Liver (tissue), 8 donors: ENCODE measurements at regions not wholly inside any gene's neighbourhood (a gene's known extent, or its start where the extent isn't known, plus 50 kb on each side); places are given as distances from the start of the nearest gene placed in this dataset.

ENCODE experiments used
- DNase-seq: peaks from one replicate; pipeline ENCODE4 v3.0.0-alpha.2; 2017; ENCODE audit warnings: low spot score
- H3K27ac ChIP-seq, 2 donors: one replicate each; pipeline ENCODE4 v1.7.0; 2013; ENCODE audit warnings: inconsistent platforms in 2 of 2, low read length in 2 of 2, control low read depth in 1 of 2, low read depth in 1 of 2, mild to moderate bottlenecking in 1 of 2
- H3K27me3 ChIP-seq, 4 donors: one replicate each; pipeline versions ENCODE4 v1.6.1 to v1.7.0; 2013; ENCODE audit warnings: low read length in 3 of 4, inconsistent platforms in 1 of 4, mild to moderate bottlenecking in 1 of 4, moderate library complexity in 1 of 4; ENCODE audit not compliant: control insufficient read depth in 4 of 4, insufficient read depth in 4 of 4
- H3K36me3 ChIP-seq, 4 donors: one replicate each; pipeline versions ENCODE4 v1.6.1 to v1.7.0; 2013; ENCODE audit warnings: low read length in 3 of 4, mild to moderate bottlenecking in 3 of 4, low read depth in 1 of 4, moderate library complexity in 1 of 4; ENCODE audit not compliant: control insufficient read depth in 4 of 4, insufficient read depth in 3 of 4
- H3K4me1 ChIP-seq, 4 donors: one replicate each; pipeline versions ENCODE4 v1.6.1 to v1.7.0; 2013; ENCODE audit warnings: low read length in 3 of 4, mild to moderate bottlenecking in 3 of 4, moderate library complexity in 1 of 4; ENCODE audit not compliant: control insufficient read depth in 4 of 4, insufficient read depth in 4 of 4
- H3K4me3 ChIP-seq, 3 donors: one replicate each; pipeline versions ENCODE4 v1.6.1 to v1.7.0; 2013; ENCODE audit warnings: low read length in 3 of 3, control low read depth in 1 of 3, low read depth in 1 of 3, mild to moderate bottlenecking in 1 of 3
- H3K9ac ChIP-seq, 2 donors: one replicate each; pipeline ENCODE4 v1.7.0; 2013; ENCODE audit warnings: low read length in 2 of 2, mild to moderate bottlenecking in 2 of 2, moderate library complexity in 2 of 2, control low read depth in 1 of 2, low read depth in 1 of 2
- H3K9me3 ChIP-seq, 4 donors: one replicate each; pipeline versions ENCODE4 v1.6.1 to v1.7.0; 2013; ENCODE audit warnings: low read length in 3 of 4; ENCODE audit not compliant: control insufficient read depth in 4 of 4
- EGR1 ChIP-seq, 2 donors: IDR thresholded peaks; 2 replicates each; pipeline ENCODE4 v1.6.1; 2016 to 2018; ENCODE audit warnings: antibody characterized with exemption in 2 of 2, low read depth in 2 of 2
- FOXA1 ChIP-seq: IDR thresholded peaks from 2 replicates; pipeline ENCODE4 v1.6.1; 2016; ENCODE audit warnings: antibody characterized with exemption
- FOXA2 ChIP-seq: IDR thresholded peaks from 2 replicates; pipeline ENCODE4 v1.6.1; 2016; ENCODE audit warnings: antibody characterized with exemption
- GABPA ChIP-seq, 2 donors: IDR thresholded peaks in 1 of 2; conservative IDR thresholded peaks in 1 of 2; 2 replicates each; pipeline ENCODE4 v1.6.1; 2016; ENCODE audit warnings: antibody characterized with exemption in 2 of 2, mild to moderate bottlenecking in 1 of 2, moderate library complexity in 1 of 2
- HNF4A ChIP-seq, 2 donors: conservative IDR thresholded peaks; 2 replicates each; pipeline ENCODE4 v1.6.1; 2016; ENCODE audit warnings: antibody characterized with exemption in 2 of 2, mild to moderate bottlenecking in 2 of 2
- HNF4G ChIP-seq: IDR thresholded peaks from 2 replicates; pipeline ENCODE4 v1.6.1; 2016; ENCODE audit warnings: antibody characterized with exemption
- JUND ChIP-seq, 2 donors: IDR thresholded peaks; 2 replicates each; pipeline ENCODE4 v1.6.1; 2016; ENCODE audit warnings: antibody characterized with exemption in 2 of 2
- NR2F2 ChIP-seq: IDR thresholded peaks from 2 replicates; pipeline ENCODE4 v1.6.1; 2016; ENCODE audit warnings: antibody characterized with exemption
- RAD21 ChIP-seq, 2 donors: IDR thresholded peaks; 2 replicates each; pipeline ENCODE4 v1.6.1; 2016; ENCODE audit warnings: antibody characterized with exemption in 2 of 2, mild to moderate bottlenecking in 2 of 2
- RXRA ChIP-seq, 2 donors: IDR thresholded peaks; 2 replicates each; pipeline ENCODE4 v1.6.1; 2017 to 2018; ENCODE audit warnings: antibody characterized with exemption in 2 of 2, mild to moderate bottlenecking in 1 of 2
- SP1 ChIP-seq: IDR thresholded peaks from 2 replicates; pipeline ENCODE4 v1.6.1; 2018; ENCODE audit warnings: antibody characterized with exemption, mild to moderate bottlenecking
- TAF1 ChIP-seq: conservative IDR thresholded peaks from 2 replicates; pipeline ENCODE4 v1.6.1; 2016; ENCODE audit warnings: antibody characterized with exemption, mild to moderate bottlenecking
- YY1 ChIP-seq: IDR thresholded peaks from 2 replicates; pipeline ENCODE4 v1.6.1; 2016; ENCODE audit warnings: antibody characterized with exemption, mild to moderate bottlenecking
- WGBS: extraction: QIAGEN DNeasy Blood & Tissue Kit; methylation state at CpG from one replicate; pipeline ENCODE4 v1.1.7; 2013; 5-methylcytosine and 5-hydroxymethylcytosine counted together
- TF ChIP-seq, protein P1 (sequence below): IDR thresholded peaks from 2 replicates; pipeline ENCODE4 v1.6.1; 2016; ENCODE audit warnings: antibody characterized with exemption, mild to moderate bottlenecking
- TF ChIP-seq, protein P2 (sequence below): IDR thresholded peaks from 2 replicates; pipeline ENCODE4 v1.6.1; 2016; ENCODE audit warnings: antibody characterized with exemption
- TF ChIP-seq, protein P3 (sequence below): fragments of 150-350 bp; IDR thresholded peaks from 2 replicates; pipeline ENCODE4 v1.5.1; 2017; ENCODE audit warnings: improper control_type of control experiment, low read depth, low read length; ENCODE audit not compliant: missing input control
- TF ChIP-seq, protein P4 (sequence below): IDR thresholded peaks from 2 replicates; pipeline ENCODE4 v1.6.1; 2016; ENCODE audit warnings: antibody characterized with exemption
- TF ChIP-seq, protein P5 (sequence below): IDR thresholded peaks from 2 replicates; pipeline ENCODE4 v1.6.1; 2016; ENCODE audit warnings: antibody characterized with exemption
- donor health status: healthy.
- donor health status: healthy.
- donor health status: healthy.
- donor health status: healthy.
- donor health status: healthy.

DNA sequence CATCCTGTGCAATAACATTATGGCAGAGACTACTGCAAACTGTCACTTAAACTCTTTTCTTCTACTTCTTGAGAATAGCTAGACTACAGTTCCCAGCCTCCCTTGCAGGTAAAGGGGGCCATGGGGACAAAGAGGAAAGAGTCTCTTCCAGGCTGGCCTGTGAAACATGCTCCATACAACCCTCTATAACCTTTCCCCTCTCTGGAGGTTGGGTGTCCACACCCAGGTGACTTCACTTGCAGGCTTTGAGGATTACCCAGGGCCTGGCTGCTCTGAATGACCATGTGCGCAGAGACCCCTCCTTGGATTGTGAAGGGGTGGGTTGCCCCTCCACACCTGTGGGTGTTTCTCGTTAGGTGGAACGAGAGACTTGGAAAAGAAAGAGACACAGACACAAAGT is 84.1 kb downstream of the SEC61G start:
- Histone ChIP-seq H3K36me3 (no peaks in the 10 kb centered on the region), H3K4me3 (no peak overlapping the region), H3K27me3 (no peaks in the 10 kb centered on the region), H3K9me3 (no peaks in the 10 kb centered on the region), H3K9ac (no peak overlapping the region), H3K27ac (no peak overlapping the region), H3K4me1 (no peaks in the 10 kb centered on the region)
- 89% methylated on average over 3 of the region's 3 CpGs for WGBS
- no peak for DNase-seq
- TF ChIP-seq, protein P1, sequence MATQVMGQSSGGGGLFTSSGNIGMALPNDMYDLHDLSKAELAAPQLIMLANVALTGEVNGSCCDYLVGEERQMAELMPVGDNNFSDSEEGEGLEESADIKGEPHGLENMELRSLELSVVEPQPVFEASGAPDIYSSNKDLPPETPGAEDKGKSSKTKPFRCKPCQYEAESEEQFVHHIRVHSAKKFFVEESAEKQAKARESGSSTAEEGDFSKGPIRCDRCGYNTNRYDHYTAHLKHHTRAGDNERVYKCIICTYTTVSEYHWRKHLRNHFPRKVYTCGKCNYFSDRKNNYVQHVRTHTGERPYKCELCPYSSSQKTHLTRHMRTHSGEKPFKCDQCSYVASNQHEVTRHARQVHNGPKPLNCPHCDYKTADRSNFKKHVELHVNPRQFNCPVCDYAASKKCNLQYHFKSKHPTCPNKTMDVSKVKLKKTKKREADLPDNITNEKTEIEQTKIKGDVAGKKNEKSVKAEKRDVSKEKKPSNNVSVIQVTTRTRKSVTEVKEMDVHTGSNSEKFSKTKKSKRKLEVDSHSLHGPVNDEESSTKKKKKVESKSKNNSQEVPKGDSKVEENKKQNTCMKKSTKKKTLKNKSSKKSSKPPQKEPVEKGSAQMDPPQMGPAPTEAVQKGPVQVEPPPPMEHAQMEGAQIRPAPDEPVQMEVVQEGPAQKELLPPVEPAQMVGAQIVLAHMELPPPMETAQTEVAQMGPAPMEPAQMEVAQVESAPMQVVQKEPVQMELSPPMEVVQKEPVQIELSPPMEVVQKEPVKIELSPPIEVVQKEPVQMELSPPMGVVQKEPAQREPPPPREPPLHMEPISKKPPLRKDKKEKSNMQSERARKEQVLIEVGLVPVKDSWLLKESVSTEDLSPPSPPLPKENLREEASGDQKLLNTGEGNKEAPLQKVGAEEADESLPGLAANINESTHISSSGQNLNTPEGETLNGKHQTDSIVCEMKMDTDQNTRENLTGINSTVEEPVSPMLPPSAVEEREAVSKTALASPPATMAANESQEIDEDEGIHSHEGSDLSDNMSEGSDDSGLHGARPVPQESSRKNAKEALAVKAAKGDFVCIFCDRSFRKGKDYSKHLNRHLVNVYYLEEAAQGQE, result no peak
- TF ChIP-seq, protein P2, sequence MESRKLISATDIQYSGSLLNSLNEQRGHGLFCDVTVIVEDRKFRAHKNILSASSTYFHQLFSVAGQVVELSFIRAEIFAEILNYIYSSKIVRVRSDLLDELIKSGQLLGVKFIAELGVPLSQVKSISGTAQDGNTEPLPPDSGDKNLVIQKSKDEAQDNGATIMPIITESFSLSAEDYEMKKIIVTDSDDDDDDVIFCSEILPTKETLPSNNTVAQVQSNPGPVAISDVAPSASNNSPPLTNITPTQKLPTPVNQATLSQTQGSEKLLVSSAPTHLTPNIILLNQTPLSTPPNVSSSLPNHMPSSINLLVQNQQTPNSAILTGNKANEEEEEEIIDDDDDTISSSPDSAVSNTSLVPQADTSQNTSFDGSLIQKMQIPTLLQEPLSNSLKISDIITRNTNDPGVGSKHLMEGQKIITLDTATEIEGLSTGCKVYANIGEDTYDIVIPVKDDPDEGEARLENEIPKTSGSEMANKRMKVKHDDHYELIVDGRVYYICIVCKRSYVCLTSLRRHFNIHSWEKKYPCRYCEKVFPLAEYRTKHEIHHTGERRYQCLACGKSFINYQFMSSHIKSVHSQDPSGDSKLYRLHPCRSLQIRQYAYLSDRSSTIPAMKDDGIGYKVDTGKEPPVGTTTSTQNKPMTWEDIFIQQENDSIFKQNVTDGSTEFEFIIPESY, result no peak
- TF ChIP-seq EGR1 (IDR thresholded peaks at IDR 0.05; ENCODE audit: low read depth in 2 of 2) (no peak), GABPA (IDR thresholded peaks at IDR 0.05 in 1 of 2, conservative IDR thresholded peaks at IDR 0.05 in 1 of 2) (no peak), YY1 (no peak), FOXA1 (no peak), TAF1 (no peak), SP1 (no peak), FOXA2 (no peak), HNF4A (conservative IDR thresholded peaks at IDR 0.05) (no peak), JUND (IDR thresholded peaks at IDR 0.05) (no peak), HNF4G (no peak)
- TF ChIP-seq, protein P3, sequence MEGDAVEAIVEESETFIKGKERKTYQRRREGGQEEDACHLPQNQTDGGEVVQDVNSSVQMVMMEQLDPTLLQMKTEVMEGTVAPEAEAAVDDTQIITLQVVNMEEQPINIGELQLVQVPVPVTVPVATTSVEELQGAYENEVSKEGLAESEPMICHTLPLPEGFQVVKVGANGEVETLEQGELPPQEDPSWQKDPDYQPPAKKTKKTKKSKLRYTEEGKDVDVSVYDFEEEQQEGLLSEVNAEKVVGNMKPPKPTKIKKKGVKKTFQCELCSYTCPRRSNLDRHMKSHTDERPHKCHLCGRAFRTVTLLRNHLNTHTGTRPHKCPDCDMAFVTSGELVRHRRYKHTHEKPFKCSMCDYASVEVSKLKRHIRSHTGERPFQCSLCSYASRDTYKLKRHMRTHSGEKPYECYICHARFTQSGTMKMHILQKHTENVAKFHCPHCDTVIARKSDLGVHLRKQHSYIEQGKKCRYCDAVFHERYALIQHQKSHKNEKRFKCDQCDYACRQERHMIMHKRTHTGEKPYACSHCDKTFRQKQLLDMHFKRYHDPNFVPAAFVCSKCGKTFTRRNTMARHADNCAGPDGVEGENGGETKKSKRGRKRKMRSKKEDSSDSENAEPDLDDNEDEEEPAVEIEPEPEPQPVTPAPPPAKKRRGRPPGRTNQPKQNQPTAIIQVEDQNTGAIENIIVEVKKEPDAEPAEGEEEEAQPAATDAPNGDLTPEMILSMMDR, result no peak
- TF ChIP-seq, protein P4, sequence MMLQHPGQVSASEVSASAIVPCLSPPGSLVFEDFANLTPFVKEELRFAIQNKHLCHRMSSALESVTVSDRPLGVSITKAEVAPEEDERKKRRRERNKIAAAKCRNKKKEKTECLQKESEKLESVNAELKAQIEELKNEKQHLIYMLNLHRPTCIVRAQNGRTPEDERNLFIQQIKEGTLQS, result no peak
- TF ChIP-seq, protein P5, sequence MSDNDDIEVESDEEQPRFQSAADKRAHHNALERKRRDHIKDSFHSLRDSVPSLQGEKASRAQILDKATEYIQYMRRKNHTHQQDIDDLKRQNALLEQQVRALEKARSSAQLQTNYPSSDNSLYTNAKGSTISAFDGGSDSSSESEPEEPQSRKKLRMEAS, result no peak

DNA sequence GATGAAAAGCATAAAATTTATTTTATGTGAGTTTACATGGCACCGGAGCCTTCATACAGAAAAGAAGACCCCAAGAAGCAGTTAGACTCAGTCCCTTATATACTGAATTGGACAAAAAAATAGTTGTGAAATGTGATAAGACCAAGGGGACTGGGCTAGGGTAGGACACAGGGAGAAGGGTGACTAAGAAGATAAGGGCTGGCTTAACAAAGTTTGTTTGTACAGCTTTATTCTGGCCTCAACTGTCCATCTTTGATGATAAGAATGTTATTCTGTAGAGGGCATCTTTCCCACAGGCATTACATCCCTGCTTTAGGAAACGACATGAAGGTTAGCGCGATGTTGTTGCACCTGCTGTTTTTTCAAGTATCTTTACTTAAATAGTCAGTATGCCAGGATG is 86.5 kb downstream of the SEC61G start:
- no peaks in the 10 kb centered on the region for H3K27me3 ChIP-seq
- no peak overlapping the region for H3K27ac ChIP-seq
- H3K9ac ChIP-seq, result no peak overlapping the region
- no peak for TF ChIP-seq FOXA1
- TF ChIP-seq JUND (IDR thresholded peaks at IDR 0.05), result no peak
- no peak for TF ChIP-seq NR2F2
- no peak for TF ChIP-seq SP1
- no peak for TF ChIP-seq RAD21 (IDR thresholded peaks at IDR 0.05)
- no peak for TF ChIP-seq TAF1
- no peak for TF ChIP-seq RXRA (IDR thresholded peaks at IDR 0.05)
- TF ChIP-seq HNF4G, result no peak
- TF ChIP-seq, protein P1, result no peak
- TF ChIP-seq EGR1 (IDR thresholded peaks at IDR 0.05; ENCODE audit: low read depth in 2 of 2), result no peak
- no peak for DNase-seq
- 81% methylated on average over 4 of the region's 4 CpGs for WGBS
- H3K9me3 ChIP-seq, result peaks cover 0 to 4% (median 0%) of the 10 kb centered on the region in 4 donors
- no peaks in the 10 kb centered on the region for H3K36me3 ChIP-seq
- no peak overlapping the region for H3K4me3 ChIP-seq
- no peaks in the 10 kb centered on the region for H3K4me1 ChIP-seq
